GM18511 (cell line): ENCODE measurements at regions not wholly inside any gene's neighbourhood (a gene's known extent, or its start where the extent isn't known, plus 50 kb on each side); places are given as distances from the start of the nearest gene placed in this dataset.
"Not testable (repeated sequence)": the region's sequence is repeated elsewhere in the genome, so short reads cannot be mapped to it uniquely, and the experiment has no call there.

ENCODE experiments used
- ATAC-seq: cut with Tn5 transposase; IDR thresholded peaks from one replicate; pipeline ENCODE4 v1.9.1; 2021; ENCODE audit warnings: mild to moderate bottlenecking, moderate library complexity; ENCODE audit not compliant: unreplicated experiment

DNA sequence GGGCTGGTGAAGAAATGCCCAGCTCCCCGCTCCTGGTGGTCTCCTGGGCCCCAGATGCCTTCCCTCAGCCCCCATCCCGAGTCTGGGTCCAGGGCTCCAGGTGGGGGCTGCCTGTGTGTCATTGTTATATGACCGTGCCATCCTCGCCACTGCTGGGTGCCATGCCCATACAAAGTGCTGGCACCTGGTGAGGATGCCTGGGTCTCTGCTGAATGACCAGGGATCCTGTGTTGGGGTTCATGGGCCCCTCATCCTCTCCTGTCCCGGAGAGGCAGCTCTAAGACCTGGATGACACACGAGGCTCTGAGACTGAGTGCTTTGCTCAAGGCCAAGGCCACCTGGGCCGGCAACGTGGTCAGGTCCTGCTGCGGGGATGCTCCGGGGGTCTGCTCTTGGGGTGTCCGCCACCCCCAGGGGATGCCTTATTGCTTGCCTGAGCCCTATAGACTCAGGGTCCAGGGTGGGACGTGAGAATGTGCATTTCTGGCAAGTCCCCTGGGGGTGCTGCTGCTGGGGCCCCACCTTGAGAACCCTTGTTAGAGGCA, 206.9 kb downstream of the LAT start:
- not testable (repeated sequence) for ATAC-seq

DNA sequence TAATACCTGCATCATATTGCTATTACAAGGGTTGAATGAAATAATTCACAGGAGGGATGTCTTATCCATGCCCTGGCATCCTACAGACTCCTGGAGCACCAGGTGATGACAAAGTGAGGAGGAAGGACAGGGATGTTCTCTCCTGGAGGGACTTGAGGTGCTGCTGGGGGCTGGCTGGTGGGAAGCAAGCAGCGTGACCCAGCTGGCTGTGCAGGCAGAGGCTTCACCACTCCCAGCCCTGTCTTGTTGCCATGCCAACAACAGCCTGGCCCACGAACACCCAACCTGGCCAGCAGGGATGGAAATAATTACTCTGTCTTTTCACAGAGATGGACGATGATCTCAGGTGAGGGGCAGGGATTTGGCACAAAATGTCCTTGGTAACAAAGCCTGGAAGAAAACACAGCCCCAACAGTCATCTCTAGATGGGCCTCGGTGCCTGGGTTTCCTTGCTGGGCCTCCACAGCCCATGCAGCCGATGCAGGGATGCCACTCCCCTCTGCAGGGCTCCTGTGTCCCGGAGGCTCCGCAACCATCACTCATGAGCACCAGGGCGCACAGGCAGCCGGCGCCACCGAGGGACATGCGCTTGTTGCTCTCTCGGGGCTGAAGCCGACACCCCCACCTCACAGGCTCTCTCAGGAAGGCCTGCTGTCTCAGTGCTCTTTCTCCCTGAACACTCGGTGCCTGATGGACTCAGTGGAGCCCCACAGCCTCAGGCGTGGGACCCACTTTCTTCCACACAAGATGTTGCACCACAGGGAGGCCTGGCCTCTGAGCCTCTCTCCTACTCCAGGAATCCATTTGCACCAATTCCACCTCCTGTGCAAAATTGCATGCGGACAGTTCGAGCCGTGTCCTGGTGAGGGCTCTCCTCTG, 205.9 kb downstream of the LAT start:
- not testable (repeated sequence) for ATAC-seq

DNA sequence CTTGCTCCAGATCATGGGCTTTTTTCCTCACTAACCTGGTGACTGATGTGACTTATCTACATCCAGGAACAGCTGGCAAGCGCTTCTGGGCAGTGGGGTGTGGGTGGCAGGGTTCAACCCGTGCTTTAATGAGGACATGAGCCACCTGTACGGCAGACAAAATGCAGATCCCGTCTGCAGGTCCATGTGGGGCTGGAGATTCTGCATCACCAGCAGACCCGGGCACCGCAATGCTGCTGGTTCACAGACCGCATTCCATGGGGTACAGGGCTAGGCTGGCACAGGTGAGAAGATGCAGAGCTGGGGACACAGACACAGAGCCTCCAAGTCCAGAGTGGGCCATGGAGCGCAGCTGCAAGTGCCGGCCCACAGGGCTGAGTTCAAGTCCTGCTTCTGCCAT, 204.0 kb downstream of the LAT start:
- not testable (repeated sequence) for ATAC-seq

DNA sequence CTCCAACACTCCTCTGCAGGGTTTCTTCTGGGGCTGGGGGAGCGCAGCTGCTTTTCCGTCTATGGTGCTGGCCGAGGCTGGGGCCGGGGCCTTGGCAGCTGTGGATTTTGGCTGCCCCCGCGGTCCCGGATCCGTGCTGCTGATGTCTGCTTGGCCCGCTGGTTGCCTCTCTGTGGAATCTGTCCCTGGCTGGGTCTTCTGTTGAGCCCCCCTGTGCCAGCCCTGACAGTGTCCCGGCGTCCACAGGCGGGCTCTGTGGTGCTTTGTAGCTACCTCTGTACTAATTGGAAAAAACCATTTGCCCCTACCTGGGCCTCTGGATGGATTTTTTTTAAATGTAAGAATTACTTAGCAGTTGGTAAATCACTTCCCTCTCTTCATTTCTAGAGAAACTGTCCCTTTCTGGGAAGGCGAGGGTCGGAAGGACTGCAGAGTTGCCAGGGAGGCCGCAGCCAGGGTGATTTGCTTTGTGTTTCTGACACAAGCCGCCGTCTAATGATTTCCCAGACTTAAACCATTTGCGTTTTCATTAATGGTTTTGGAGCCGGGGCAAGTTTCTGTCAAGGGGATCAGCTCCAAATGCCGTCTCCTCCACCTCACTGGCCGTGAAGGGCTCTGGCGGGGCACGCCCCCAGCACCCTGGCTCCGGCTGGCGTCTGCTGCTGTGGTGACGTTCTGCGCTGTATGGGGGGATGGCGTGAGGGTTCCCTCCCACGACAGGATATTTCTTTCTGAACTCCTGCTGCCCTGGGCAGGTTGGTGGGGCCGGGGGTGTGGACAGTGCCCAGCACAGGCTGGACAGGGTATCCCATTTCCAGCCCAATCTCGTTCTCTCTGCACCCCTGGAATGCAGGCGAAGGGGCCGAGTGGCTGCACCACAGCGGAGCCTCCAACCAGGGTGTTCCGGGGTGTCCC, 201.7 kb downstream of the LAT start:
- ATAC-seq, result not testable (repeated sequence)

DNA sequence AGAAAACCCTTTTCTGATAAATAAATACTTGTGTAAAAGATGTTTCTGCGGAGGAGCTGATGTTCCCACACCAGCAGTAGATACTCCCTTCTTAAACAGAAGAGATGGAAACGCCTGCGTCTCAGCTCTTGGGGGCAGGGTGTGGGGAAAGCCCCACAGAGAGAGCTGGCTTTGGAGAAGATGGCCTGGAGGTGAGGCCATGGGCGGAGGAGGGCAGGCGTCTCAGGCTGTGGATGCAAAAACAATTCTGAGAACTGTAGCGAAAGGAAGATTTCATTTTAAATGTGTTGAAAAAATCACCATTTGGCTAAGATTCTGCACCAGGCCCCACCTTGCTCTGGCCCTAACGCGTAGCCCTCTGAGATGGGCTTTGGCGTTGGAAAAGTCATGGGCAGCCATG, 201.0 kb downstream of the LAT start:
- not testable (repeated sequence) for ATAC-seq

DNA sequence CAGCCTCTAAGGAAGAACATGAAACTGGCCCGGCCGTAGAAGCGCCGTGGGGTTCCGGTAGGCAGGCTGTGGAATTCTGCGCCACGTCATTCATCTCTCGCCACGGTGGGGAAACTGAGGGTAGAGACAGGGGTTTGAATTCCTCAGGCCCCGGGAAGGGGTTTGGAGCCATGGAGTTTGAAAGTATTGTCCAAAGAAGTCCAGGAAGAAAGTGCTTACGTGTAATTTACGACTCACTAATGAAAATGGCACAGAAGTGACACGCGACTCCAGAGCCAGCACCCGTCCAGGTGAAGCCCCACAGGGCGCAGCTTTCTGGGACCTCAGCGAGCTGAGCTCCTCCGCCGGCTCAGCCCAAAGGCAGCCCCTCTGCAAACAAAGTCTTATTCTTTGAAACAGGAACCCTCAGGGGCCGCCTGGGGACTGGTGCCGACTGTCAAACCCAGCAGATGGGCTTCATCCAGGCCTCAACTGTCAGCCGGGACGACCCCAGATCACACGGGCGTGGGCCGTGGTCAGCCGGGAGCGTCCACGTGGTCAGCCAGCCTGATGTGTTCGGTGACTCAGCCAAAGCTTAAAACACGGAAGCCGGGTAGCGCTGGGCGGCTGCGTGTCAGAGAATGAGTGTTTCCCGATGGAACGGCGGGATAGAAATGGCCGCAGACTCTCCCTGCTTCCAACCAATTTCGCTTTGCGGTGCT, 200.0 kb downstream of the LAT start:
- not testable (repeated sequence) for ATAC-seq

DNA sequence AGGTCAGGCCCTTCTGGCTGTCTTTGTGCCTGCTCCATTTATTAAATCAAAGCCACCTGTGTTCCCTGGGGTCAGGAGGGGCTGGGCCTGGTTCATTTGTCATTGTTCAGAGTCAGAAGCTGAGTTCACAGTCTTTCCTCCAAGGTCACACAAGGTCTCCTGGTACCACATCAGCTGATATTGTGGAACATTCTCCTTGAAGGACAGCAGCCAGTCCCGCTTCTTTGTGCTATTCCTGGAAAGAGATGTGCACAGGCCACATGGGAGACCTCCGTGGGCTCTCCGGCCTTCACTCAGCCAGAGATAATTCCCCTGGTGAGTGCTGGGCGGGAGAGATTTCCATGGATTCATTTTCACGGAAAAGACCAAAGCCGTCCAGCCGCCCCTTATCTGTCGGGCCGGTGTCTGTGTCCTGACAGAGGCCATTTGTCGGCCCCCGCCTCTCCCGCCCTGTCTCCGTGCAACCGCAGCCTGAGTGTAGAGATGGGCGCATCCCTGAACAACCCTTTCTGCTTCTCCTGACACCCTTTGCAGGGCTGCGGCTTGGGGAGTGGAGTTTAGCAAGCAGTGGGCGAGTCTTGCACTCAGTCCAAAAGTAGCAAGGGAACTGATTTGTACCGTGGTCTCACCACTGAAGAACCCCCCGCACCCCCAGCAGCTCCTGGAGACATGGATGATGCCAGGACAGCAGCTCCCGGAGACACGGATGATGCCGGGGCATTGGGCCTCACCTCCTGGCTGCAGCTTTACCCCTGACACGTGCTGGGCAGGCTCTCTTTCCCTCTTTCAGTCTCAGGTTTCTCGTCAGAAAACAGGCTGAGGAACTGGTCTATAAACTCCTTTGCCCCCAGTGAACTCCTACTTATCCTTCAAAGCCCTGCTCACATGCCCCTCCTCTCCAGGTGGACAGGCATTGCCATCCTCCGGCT, 198.4 kb downstream of the LAT start:
- ATAC-seq, result not testable (repeated sequence)

DNA sequence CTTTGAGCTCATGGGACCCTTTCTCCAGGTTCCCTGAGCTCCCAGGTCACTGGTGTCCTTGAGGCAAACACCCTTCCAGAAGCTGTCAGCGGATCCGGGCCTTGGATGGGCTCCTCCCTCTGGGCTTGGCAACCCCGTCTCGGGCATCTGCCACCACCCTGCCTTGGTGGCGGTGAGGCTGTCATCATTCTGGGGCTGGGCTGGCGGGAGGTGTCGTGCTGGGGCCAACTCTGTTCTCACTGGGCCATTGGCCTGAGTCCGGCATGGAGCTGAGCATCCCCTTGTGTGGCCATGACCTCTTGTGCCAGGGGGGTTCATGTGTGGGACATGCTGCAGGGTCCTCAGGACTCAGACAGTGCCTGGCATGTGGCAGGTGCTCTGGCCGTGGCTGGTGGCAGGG, 197.6 kb downstream of the LAT start:
- no peak for ATAC-seq

DNA sequence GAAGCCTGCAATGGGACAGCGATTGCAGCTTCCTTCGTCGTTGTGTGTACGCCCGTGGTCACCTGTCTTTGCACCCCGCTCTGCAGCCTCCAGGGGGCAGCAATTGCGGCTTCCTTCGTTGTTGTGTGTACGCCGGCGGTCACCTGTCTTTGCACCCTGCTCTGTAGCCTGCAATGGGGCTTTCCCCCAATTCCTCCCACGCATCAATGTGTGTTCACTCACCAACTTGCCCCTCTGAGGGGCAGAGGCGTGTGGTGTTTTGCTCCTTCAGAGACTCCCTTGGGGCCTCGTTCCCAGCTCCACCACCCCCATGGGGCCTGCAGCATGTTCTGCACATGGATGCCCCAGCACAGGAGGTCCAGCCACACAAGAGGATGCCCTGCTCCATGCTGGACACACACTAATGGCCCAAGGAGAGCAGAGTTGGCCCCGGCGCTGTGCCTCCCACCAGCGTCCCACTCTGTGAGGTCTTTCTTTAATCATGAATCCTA, 197.1 kb downstream of the LAT start:
- ATAC-seq, result not testable (repeated sequence)

DNA sequence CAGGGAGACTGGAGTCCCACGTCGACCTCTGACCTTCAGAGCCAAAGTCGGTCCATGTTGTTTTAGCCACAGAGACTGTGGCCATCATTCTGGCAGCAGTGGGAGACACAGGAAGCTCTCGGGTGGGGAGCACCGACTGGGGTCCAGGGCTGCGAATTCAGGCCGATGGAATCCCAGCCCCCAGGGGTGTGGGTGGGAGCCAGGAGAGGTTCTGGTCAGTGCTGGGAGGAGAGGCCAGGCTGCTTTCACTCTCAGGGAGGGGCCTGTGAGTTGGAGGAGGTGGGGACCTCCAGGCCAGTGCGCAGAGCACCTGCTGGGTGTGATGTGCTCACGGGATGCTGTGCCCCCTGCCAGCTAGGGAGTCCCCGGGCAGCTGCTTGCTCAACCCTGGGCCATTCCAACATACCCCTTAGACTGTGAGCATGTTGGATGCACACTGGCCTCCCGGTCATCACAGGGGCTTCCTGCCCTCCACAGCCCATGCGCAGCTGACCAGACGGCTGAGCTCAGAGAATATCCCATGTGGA, 196.5 kb downstream of the LAT start:
- ATAC-seq, result not testable (repeated sequence)

DNA sequence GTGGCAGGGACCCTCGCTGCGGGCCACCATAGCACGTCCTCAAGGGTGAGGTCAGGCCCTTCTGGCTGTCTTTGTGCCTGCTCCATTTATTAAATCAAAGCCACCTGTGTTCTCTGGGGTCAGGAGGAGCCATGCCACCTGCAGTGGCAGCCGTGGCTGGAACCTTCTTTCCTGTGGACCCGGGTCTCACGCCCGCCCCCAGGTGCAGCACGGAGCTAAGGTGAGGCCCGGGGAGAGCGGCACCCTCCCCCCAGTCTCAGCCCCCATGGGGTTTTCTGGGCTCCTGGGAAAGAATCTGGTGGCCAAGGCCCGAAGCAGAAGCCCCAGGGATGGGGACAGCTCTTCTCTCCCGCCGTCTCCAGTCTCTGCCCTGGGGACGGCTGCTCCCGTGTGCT, 195.4 kb downstream of the LAT start:
- not testable (repeated sequence) for ATAC-seq

DNA sequence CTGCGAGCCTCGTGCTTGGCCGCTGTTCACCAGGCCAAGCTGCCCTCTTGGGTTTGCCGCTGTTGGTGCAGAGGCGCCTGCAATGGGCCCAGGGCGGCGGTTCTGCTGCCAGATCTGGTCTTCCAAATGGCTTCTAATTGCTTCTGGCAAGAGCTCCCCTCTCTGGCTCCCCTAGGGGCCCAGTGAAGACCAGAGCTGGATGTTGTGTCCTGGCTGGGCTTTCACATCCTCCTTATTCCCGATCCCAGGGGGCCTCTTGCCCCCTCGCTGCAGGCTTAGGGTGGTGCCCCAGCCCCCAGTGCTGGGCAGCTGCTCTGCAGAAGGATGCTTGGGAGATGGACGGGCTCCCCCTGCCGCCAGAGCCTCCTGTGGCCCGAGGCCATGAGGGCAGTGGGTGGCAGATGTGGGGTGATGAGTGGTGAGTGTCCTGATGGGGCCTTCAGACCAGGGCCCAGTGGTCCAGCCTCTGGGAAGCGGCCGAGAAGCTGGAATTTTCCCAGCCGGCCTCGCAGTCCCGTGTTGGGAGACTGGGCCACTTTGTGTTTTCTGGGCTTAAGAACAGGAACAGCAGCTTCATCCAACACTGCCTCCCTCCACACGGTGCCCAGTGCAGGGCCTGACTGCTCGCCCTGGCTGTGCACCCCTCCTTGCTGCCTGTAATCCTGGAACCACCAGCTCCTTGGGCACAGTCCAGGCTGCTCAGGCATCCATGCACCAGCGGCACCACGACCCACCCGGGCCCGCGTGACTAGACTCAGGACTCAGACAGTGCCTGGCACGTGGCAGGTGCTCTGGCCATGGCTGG, 194.8 kb downstream of the LAT start:
- not testable (repeated sequence) for ATAC-seq

DNA sequence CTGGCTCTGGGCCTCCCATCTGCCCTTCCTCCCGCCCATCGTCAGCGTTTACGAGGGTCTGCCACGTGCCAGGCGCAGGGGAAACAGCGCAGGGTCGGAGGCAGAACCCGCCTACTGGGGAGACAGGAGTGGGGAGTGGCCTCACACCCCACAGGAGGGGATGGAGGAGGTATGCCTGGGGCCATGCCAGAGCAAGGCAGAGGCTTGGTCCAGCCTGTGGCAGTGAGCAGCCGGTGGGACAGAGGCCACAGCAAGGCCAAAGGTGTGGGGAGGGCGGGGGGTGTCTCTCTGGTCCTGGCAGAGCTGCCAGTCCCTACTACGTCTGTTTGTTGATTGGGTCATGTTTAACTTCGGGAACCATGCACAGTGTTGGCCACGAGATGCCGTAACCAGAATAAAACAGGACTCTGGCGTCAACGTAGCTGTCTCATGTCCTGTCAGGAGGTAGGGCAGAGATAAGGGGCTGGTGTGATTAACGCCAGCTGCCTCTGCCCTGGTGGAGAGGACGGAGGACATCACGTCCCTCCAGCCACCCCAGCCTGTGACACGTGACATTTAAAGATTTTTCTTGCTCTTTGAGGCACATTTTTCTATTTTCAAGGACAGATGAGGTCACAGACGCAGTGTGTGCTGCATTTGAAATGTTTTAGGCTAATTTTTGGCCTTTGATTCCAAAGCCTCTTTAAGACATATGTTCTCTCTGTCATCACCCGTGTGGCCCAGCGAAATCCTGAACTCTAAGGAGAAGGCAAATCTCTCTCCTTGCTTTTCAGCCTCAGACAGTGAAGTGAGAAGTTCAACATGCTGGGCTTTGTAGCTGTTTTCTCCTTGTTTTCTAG, 193.3 kb downstream of the LAT start:
- not testable (repeated sequence) for ATAC-seq

DNA sequence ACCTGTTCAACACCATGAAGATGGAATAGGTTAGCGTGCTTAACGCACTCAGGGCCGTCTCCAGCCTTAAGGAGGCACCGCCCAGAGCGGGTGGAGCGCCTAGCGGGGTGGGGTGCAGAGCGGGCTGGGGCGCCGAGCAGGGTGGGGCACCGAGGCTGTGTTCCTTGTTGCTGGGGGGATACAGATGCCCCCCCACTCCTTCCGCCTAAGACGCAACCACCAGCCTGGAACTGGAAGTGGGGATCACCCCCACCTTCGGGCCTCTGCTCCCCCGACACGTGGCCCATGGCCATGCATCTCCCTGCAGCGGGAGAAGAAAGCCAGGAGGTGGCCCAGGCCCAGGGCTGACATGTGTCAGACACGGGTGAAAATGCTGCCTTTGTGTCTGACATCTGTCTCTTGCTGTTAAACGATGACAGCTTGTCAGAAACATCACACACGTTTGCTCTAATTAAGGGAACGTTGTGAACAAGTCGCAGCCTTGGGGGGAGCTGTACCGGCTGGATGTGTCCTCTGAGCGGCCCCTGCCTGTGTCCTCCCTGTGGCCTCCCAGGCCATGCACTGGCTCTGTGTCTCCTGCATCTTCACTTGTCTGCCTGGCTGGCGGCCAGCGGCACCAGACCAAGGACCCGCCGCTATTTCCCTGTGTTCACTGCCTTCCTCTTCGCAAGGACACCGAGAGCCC, 192.5 kb downstream of the LAT start:
- not testable (repeated sequence) for ATAC-seq

DNA sequence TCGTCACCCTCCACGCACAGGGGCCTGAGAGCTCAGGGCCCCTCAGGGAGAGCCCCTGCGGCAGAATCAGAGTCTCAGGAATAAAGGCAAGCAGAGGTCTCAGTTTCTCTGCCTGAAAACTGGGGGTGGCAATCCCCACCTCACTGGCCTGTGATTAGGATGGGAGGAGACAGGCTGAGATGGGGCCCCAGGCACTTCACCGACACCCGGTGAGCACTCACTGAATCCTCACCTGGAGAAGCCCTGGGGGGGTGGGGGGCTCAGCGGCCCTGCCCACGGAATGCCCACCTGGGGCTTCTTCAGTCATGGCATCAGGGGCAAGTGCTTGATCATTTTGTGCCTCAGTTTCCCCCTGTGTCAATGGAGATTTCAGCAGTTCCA, 192.0 kb downstream of the LAT start:
- not testable (repeated sequence) for ATAC-seq

DNA sequence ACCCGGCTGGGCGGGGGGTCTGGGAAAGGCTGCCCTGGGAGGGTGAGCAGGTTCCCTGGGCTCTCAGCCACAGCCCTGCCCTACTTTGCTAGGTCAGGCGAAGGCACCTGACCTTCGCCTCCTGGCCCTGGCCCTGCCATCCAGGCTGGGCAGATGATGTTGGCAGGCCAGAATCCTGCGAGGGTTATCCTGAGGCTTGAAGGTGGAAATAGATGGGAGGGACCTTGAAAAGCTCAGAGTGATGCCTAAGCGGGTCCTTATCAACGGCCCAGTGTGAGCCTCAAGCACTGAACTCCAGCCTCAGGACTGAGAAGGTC, 191.3 kb downstream of the LAT start:
- not testable (repeated sequence) for ATAC-seq
